Tibial artery (tissue), 4 donors: ENCODE measurements at regions not wholly inside any gene's neighbourhood (a gene's known extent, or its start where the extent isn't known, plus 50 kb on each side); places are given as distances from the start of the nearest gene placed in this dataset.

ENCODE experiments used
- DNase-seq, 2 donors: peaks; one replicate each; pipeline ENCODE4 v3.0.0-alpha.2; 2019
- H3K27ac ChIP-seq, 2 donors: fragments of 200-600 bp; sonication (generic) in 1 of 2; 1 replicate in 1 of 2; 2 replicates in 1 of 2; pipeline ENCODE4 v1.5.1; 2018 to 2019; ENCODE audit warnings: mild to moderate bottlenecking in 1 of 2
- H3K27me3 ChIP-seq, 2 donors: fragments of 200-600 bp; sonication (generic) in 1 of 2; one replicate each; pipeline versions ENCODE4 v1.5.1 to v1.6.0; 2016 to 2019
- H3K36me3 ChIP-seq, 3 donors: fragments of 200-600 bp; sonication (generic) in 2 of 3; one replicate each; pipeline ENCODE4 v1.5.1; 2016 to 2019; ENCODE audit warnings: mild to moderate bottlenecking in 2 of 3
- H3K4me1 ChIP-seq, 4 donors: fragments of 200-600 bp; sonication (generic) in 2 of 4; 1 replicate in 3 of 4; 2 replicates in 1 of 4; pipeline ENCODE4 v1.5.1; 2016 to 2019
- H3K4me3 ChIP-seq, 2 donors: fragments of 200-600 bp; sonication (generic) in 1 of 2; 1 replicate in 1 of 2; 2 replicates in 1 of 2; pipeline ENCODE4 v1.5.1; 2018 to 2019; ENCODE audit warnings: mild to moderate bottlenecking in 2 of 2
- H3K9me3 ChIP-seq, 3 donors: fragments of 200-600 bp; sonication (generic) in 1 of 3; one replicate each; pipeline ENCODE4 v1.5.1; 2016 to 2019
- CTCF ChIP-seq, 2 experiments: fragments of 200-600 bp in 1 of 2; fragments of 450-650 bp in 1 of 2; IDR thresholded peaks; one replicate each; pipeline ENCODE4 v1.5.1; 2017 to 2019; ENCODE audit warnings: antibody characterized with exemption in 2 of 2, mild to moderate bottlenecking in 1 of 2, moderate library complexity in 1 of 2
- intact Hi-C: fragments of 100-400 bp; cut with DNase I; formaldehyde crosslinking; loops from one replicate; pipeline ENCODE4 v1.15.0; 2023; ENCODE audit warnings: low total_unique reads

GRCh38 chr4:177163532-177163931, 146.1 kb upstream of the NEIL3 start:
- intact Hi-C loops, result no loop called here
- Histone ChIP-seq H3K27me3 (no peaks in the 10 kb centered on the region), H3K36me3 (no peaks in the 10 kb centered on the region), H3K27ac (no peak overlapping the region), H3K4me3 (no peak overlapping the region), H3K4me1 (no peaks in the 10 kb centered on the region), H3K9me3 (no peaks in the 10 kb centered on the region)
- no peak for DNase-seq
- no peak for TF ChIP-seq CTCF (IDR thresholded peaks at IDR 0.05)

DNA sequence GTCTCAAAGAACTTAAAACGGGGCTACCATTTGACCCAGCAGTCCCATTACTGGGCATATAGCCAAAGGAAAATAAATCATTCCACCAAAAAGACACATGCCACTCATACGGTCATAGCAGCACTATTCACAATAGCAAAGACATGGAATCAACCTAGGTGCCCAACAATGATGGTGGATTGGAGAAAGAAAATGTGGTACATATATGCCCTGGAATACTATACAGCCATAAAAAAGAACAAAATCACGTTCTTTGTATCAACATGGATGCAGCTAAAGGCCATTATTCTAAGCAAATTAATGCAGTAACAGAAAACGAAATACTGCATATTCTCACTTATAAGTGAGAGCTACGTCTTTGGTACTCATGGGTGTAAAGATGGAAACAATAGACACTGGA, 138.1 kb upstream of the NEIL3 start:
- no peak overlapping the region for H3K4me3 ChIP-seq
- no peak for DNase-seq
- TF ChIP-seq CTCF (IDR thresholded peaks at IDR 0.05), result no peak
- intact Hi-C loops, result no loop called here
- H3K9me3 ChIP-seq, result peaks cover 0 to 4% (median 0%) of the 10 kb centered on the region in 3 donors
- no peak overlapping the region for H3K27ac ChIP-seq
- no peaks in the 10 kb centered on the region for H3K36me3 ChIP-seq
- no peaks in the 10 kb centered on the region for H3K4me1 ChIP-seq
- H3K27me3 ChIP-seq, result no peaks in the 10 kb centered on the region

- TF ChIP-seq CTCF (IDR thresholded peaks at IDR 0.05), result no peak
- no peak overlapping the region for H3K4me3 ChIP-seq
These were observed 134.2 kb upstream of the NEIL3 start for GRCh38 chr4:177175473-177175872.

DNA sequence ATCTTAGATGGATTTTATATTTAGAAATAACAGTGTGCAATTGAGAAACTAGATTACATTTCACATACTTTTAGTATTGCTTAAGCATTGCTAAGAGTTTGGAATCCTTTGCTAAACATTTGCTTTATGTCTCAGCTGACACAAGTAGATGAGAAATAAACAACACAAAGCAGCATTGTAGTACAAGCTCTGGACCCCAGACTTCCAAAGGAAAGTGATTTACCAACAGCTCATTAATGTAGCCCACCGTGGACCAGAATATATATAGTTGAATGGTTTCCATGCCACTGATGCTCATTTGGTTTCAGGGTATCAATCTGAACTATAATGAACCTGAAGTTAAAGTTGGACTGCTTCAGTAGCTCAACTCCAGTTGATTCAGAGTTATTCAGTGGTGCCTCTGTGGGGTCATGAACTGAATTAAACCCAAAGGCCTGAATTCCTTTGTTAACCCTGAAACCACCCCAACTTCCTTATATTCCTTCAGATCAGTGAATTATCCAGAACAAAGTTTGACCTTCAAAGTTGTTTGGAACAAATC, 132.1 kb upstream of the NEIL3 start:
- Histone ChIP-seq H3K4me3 (no peak overlapping the region), H3K36me3 (no peaks in the 10 kb centered on the region), H3K9me3 (no peaks in the 10 kb centered on the region), H3K27ac (no peak overlapping the region), H3K27me3 (no peaks in the 10 kb centered on the region), H3K4me1 (peaks cover 0 to 15% (median 0%) of the 10 kb centered on the region in 4 donors)
- no peak for TF ChIP-seq CTCF (IDR thresholded peaks at IDR 0.05)
- DNase-seq, result no peak
- intact Hi-C loops, result no loop called here

More at GRCh38 chr4:177175473-177175872, 134.2 kb upstream of the NEIL3 start:
- Histone ChIP-seq H3K27ac (no peak overlapping the region), H3K4me1 (peaks cover 0 to 15% (median 0%) of the 10 kb centered on the region in 4 donors), H3K36me3 (no peaks in the 10 kb centered on the region), H3K27me3 (no peaks in the 10 kb centered on the region), H3K9me3 (peaks cover 0 to 4% (median 0%) of the 10 kb centered on the region in 3 donors)
- intact Hi-C loops, result no loop called here
- no peak for DNase-seq

- peaks cover 0 to 15% (median 0%) of the 10 kb centered on the region in 4 donors for H3K4me1 ChIP-seq
- H3K27me3 ChIP-seq, result no peaks in the 10 kb centered on the region
- no peak for DNase-seq
- intact Hi-C loops, result no loop called here
- H3K9me3 ChIP-seq, result no peaks in the 10 kb centered on the region
- no peak overlapping the region for H3K4me3 ChIP-seq
- H3K36me3 ChIP-seq, result no peaks in the 10 kb centered on the region
- no peak for TF ChIP-seq CTCF (IDR thresholded peaks at IDR 0.05)
- no peak overlapping the region for H3K27ac ChIP-seq
These were observed 131.4 kb upstream of the NEIL3 start for GRCh38 chr4:177178246-177178645.

- no peak for DNase-seq
- H3K9me3 ChIP-seq, result no peaks in the 10 kb centered on the region
- H3K27ac ChIP-seq, result no peak overlapping the region
- H3K4me1 ChIP-seq, result peaks cover 0 to 15% (median 0%) of the 10 kb centered on the region in 4 donors
- H3K27me3 ChIP-seq, result no peaks in the 10 kb centered on the region
- TF ChIP-seq CTCF (IDR thresholded peaks at IDR 0.05), result no peak
- H3K36me3 ChIP-seq, result no peaks in the 10 kb centered on the region
- H3K4me3 ChIP-seq, result no peak overlapping the region
- intact Hi-C loops, result no loop called here
These were observed 127.5 kb upstream of the NEIL3 start for GRCh38 chr4:177182166-177182565.
